H7 (cell line): ENCODE measurements at regions not wholly inside any gene's neighbourhood (a gene's known extent, or its start where the extent isn't known, plus 50 kb on each side); places are given as distances from the start of the nearest gene placed in this dataset.
"Not testable (repeated sequence)": the region's sequence is repeated elsewhere in the genome, so short reads cannot be mapped to it uniquely, and the experiment has no call there.

ENCODE experiments used
- DNase-seq: peaks from one replicate; pipeline ENCODE4 v3.0.0; 2012
- H3K27me3 ChIP-seq: 2 replicates; pipeline ENCODE4 v1.6.0; 2011; ENCODE audit warnings: mild to moderate bottlenecking, low read length; ENCODE audit not compliant: control insufficient read depth, insufficient read depth
- H3K36me3 ChIP-seq: replicated peaks from 2 replicates; pipeline ENCODE4 v1.5.1; 2011; ENCODE audit warnings: low read length; ENCODE audit not compliant: control insufficient read depth, insufficient read depth
- H3K4me3 ChIP-seq: 2 replicates; pipeline ENCODE4 v1.5.1; 2011; ENCODE audit warnings: low read depth, mild to moderate bottlenecking, control low read depth, low read length, moderate library complexity; ENCODE audit not compliant: insufficient read depth

- no peak overlapping the region for H3K4me3 ChIP-seq
- H3K27me3 ChIP-seq = no peaks in the 10 kb centered on the region
- no peaks in the 10 kb centered on the region for H3K36me3 ChIP-seq
- DNase-seq = no peak
These were observed 198.0 kb downstream of the C16orf95 start for GRCh38 chr16:87119168-87119567.

GRCh38 chr16:87119748-87120147 lies 197.4 kb downstream of the C16orf95 start:
- no peak for DNase-seq
- no peaks in the 10 kb centered on the region for H3K27me3 ChIP-seq
- no peaks in the 10 kb centered on the region for H3K36me3 ChIP-seq
- no peak overlapping the region for H3K4me3 ChIP-seq

- DNase-seq = peak; percentile 33
- H3K27me3 ChIP-seq = no peaks in the 10 kb centered on the region
These were observed 195.4 kb downstream of the C16orf95 start for GRCh38 chr16:87121816-87122215.

GRCh38 chr16:87123356-87124001 lies 193.7 kb downstream of the C16orf95 start:
- H3K27me3 ChIP-seq = no peaks in the 10 kb centered on the region
- H3K36me3 ChIP-seq = no peaks in the 10 kb centered on the region
- DNase-seq = peak; percentile 23
- no peak overlapping the region for H3K4me3 ChIP-seq

More at GRCh38 chr16:87121816-87122215, 195.4 kb downstream of the C16orf95 start:
- H3K36me3 ChIP-seq = no peaks in the 10 kb centered on the region
- H3K4me3 ChIP-seq = no peak overlapping the region

GRCh38 chr16:87124405-87124804 lies 192.8 kb downstream of the C16orf95 start:
- H3K36me3 ChIP-seq, DNase-seq, H3K27me3 ChIP-seq, H3K4me3 ChIP-seq: not testable (repeated sequence)

- no peaks in the 10 kb centered on the region for H3K36me3 ChIP-seq
- H3K4me3 ChIP-seq = no peak overlapping the region
- no peaks in the 10 kb centered on the region for H3K27me3 ChIP-seq
- DNase-seq = peak; percentile 49
These were observed 191.7 kb downstream of the C16orf95 start for GRCh38 chr16:87125206-87126155.

- Histone ChIP-seq H3K4me3 (no peak overlapping the region), H3K27me3 (no peaks in the 10 kb centered on the region), H3K36me3 (no peaks in the 10 kb centered on the region)
- peak; percentile 26 for DNase-seq
These were observed 190.7 kb downstream of the C16orf95 start for GRCh38 chr16:87126403-87127025.

- Histone ChIP-seq H3K4me3 (no peak overlapping the region), H3K36me3 (no peaks in the 10 kb centered on the region), H3K27me3 (no peaks in the 10 kb centered on the region)
- DNase-seq = peak; percentile 60
These were observed 190.0 kb downstream of the C16orf95 start for GRCh38 chr16:87127061-87127765.

- no peak for DNase-seq
- no peaks in the 10 kb centered on the region for H3K27me3 ChIP-seq
- no peak overlapping the region for H3K4me3 ChIP-seq
- no peaks in the 10 kb centered on the region for H3K36me3 ChIP-seq
These were observed 189.4 kb downstream of the C16orf95 start for GRCh38 chr16:87127766-87128147.

- peak; percentile 29 for DNase-seq
- Histone ChIP-seq H3K36me3 (no peaks in the 10 kb centered on the region), H3K27me3 (no peaks in the 10 kb centered on the region), H3K4me3 (no peak overlapping the region)
These were observed 187.4 kb downstream of the C16orf95 start for GRCh38 chr16:87129771-87130170.

- DNase-seq = peak; percentile 13
- no peaks in the 10 kb centered on the region for H3K36me3 ChIP-seq
- H3K27me3 ChIP-seq = no peaks in the 10 kb centered on the region
- no peak overlapping the region for H3K4me3 ChIP-seq
These were observed 185.9 kb downstream of the C16orf95 start for GRCh38 chr16:87131061-87131995.

- Histone ChIP-seq H3K36me3 (no peaks in the 10 kb centered on the region), H3K27me3 (no peaks in the 10 kb centered on the region), H3K4me3 (no peak overlapping the region)
- DNase-seq = peak; percentile 25
These were observed 185.2 kb downstream of the C16orf95 start for GRCh38 chr16:87131996-87132345.

- H3K36me3 ChIP-seq = no peaks in the 10 kb centered on the region
- H3K27me3 ChIP-seq = no peaks in the 10 kb centered on the region
- peak; percentile 33 for DNase-seq
- H3K4me3 ChIP-seq = no peak overlapping the region
These were observed 184.7 kb downstream of the C16orf95 start for GRCh38 chr16:87132361-87133014.
